ENCODE measurements at regions not wholly inside any gene's neighbourhood (a gene's known extent, or its start where the extent isn't known, plus 50 kb on each side); places are given as distances from the start of the nearest gene placed in this dataset.

- WGBS (ENCODE audit: insufficient coverage), result 75% methylated on average over 2 of the region's 8 CpGs
- Mint-ChIP-seq H3K36me3 (no peaks in the 10 kb centered on the region), H3K27me3 (ENCODE audit: low read depth in 3 of 3) (peaks cover 4 to 10% (median 4%) of the 10 kb centered on the region in 3 donors), H3K4me3 (no peak overlapping the region), H3K9me3 (peaks cover 0 to 6% (median 2%) of the 10 kb centered on the region in 7 donors), H3K4me1 (no peaks in the 10 kb centered on the region), H3K27ac (no peak overlapping the region)
- no peak overlapping the region for H3K4me3 ChIP-seq (replicated peaks in 1 of 3; ENCODE audit: low read depth in 2 of 3, low read length in 3 of 3)
- no peaks in the 10 kb centered on the region for H3K36me3 ChIP-seq (replicated peaks in 1 of 2; ENCODE audit: control insufficient read depth in 1 of 2, insufficient read depth in 2 of 2, low read length in 2 of 2)
- no peak for TF ChIP-seq CTCF (IDR thresholded peaks at IDR 0.05)
- no peak overlapping the region for H3K27ac ChIP-seq (ENCODE audit: low read depth in 1 of 2, low read length in 2 of 2)
- H3K4me2 ChIP-seq (replicated peaks; ENCODE audit: extremely low read depth, low read length, poor library complexity, severe bottlenecking), result no peak overlapping the region
- no peak overlapping the region for H3K9ac ChIP-seq (ENCODE audit: insufficient read depth, low read length, poor library complexity, severe bottlenecking)
- H4K20me1 ChIP-seq (ENCODE audit: insufficient read depth, low read length), result no peaks in the 10 kb centered on the region
- no peak for DNase-seq
- no peaks in the 10 kb centered on the region for H3K27me3 ChIP-seq (ENCODE audit: control insufficient read depth in 2 of 2, insufficient read depth in 2 of 2, low read length in 2 of 2)
- no peaks in the 10 kb centered on the region for H3K79me2 ChIP-seq (ENCODE audit: insufficient read depth, low read length)
- H3K4me1 ChIP-seq (ENCODE audit: control insufficient read depth in 1 of 2, insufficient read depth in 2 of 2, low read length in 2 of 2), result no peaks in the 10 kb centered on the region
- intact Hi-C loops (cut with micrococcal nuclease), result no loop called here
- no peak overlapping the region for H2AFZ ChIP-seq (ENCODE audit: insufficient read depth, low read depth, low read length, poor library complexity, severe bottlenecking)
- H3K9me3 ChIP-seq (replicated peaks in 1 of 2; ENCODE audit: control insufficient read depth in 1 of 2, insufficient read depth in 1 of 2, low read length in 2 of 2), result no peaks in the 10 kb centered on the region
These were observed 113.0 kb upstream of the PFN2 start for GRCh38 chr3:150083655-150084042.

GRCh38 chr3:150082898-150083654 is 112.4 kb upstream of the PFN2 start:
- H3K9me3 Mint-ChIP-seq, result peaks cover 0 to 4% (median 1%) of the 10 kb centered on the region in 7 donors
- H3K9me3 ChIP-seq (replicated peaks in 1 of 2; ENCODE audit: control insufficient read depth in 1 of 2, insufficient read depth in 1 of 2, low read length in 2 of 2), result no peaks in the 10 kb centered on the region
- no peak overlapping the region for H3K4me3 ChIP-seq (replicated peaks in 1 of 3; ENCODE audit: low read depth in 2 of 3, low read length in 3 of 3)
- H3K4me3 Mint-ChIP-seq, result no peak overlapping the region
- no peaks in the 10 kb centered on the region for H3K36me3 ChIP-seq (replicated peaks in 1 of 2; ENCODE audit: control insufficient read depth in 1 of 2, insufficient read depth in 2 of 2, low read length in 2 of 2)
- H2AFZ ChIP-seq (ENCODE audit: insufficient read depth, low read depth, low read length, poor library complexity, severe bottlenecking), result no peak overlapping the region
- no peaks in the 10 kb centered on the region for H3K27me3 ChIP-seq (ENCODE audit: control insufficient read depth in 2 of 2, insufficient read depth in 2 of 2, low read length in 2 of 2)
- intact Hi-C loops (cut with micrococcal nuclease), result no loop called here
- H3K27ac Mint-ChIP-seq, result no peak overlapping the region
- no peak overlapping the region for H3K9ac ChIP-seq (ENCODE audit: insufficient read depth, low read length, poor library complexity, severe bottlenecking)
- H4K20me1 ChIP-seq (ENCODE audit: insufficient read depth, low read length), result no peaks in the 10 kb centered on the region
- no peaks in the 10 kb centered on the region for H3K79me2 ChIP-seq (ENCODE audit: insufficient read depth, low read length)
- peaks cover 2 to 5% (median 4%) of the 10 kb centered on the region in 3 donors for H3K27me3 Mint-ChIP-seq (ENCODE audit: low read depth in 3 of 3)
- H3K4me1 ChIP-seq (ENCODE audit: control insufficient read depth in 1 of 2, insufficient read depth in 2 of 2, low read length in 2 of 2), result no peaks in the 10 kb centered on the region
- no peak for DNase-seq
- H3K4me1 Mint-ChIP-seq, result no peaks in the 10 kb centered on the region
- H3K4me2 ChIP-seq (replicated peaks; ENCODE audit: extremely low read depth, low read length, poor library complexity, severe bottlenecking), result no peak overlapping the region
- H3K27ac ChIP-seq (ENCODE audit: low read depth in 1 of 2, low read length in 2 of 2), result no peak overlapping the region
- no CpG with 5 or more reads among the region's 2 CpGs for WGBS (ENCODE audit: insufficient coverage)
- H3K36me3 Mint-ChIP-seq, result no peaks in the 10 kb centered on the region
- no peak for TF ChIP-seq CTCF (IDR thresholded peaks at IDR 0.05)

All from CD14-positive monocyte (primary cell).